Heart right ventricle (tissue), 16 donors: ENCODE measurements at regions not wholly inside any gene's neighbourhood (a gene's known extent, or its start where the extent isn't known, plus 50 kb on each side); places are given as distances from the start of the nearest gene placed in this dataset.
"Not testable (repeated sequence)": the region's sequence is repeated elsewhere in the genome, so short reads cannot be mapped to it uniquely, and the experiment has no call there.

Experiments
- ATAC-seq, 8 donors: fragments of 200-7000 bp; cut with Tn5 transposase; one replicate each; pipeline ENCODE4 v1.9.1; 2020; ENCODE audit warnings: mild to moderate bottlenecking in 8 of 8, moderate library complexity in 8 of 8, moderate number of reproducible peaks in 1 of 8
- DNase-seq, 2 donors: peaks; one replicate each; pipeline ENCODE4 v3.0.0-alpha.2; 2020
- H3K27ac ChIP-seq, 10 donors: fragments of 200-600 bp; sonication (generic) in 2 of 10; one replicate each; pipeline versions ENCODE4 v1.5.0 to v1.8.0; 2020 to 2022; ENCODE audit warnings: mild to moderate bottlenecking in 3 of 10
- H3K27me3 ChIP-seq, 7 donors: fragments of 200-600 bp; one replicate each; pipeline ENCODE4 v1.8.0; 2021 to 2022; ENCODE audit warnings: mild to moderate bottlenecking in 2 of 7
- H3K36me3 ChIP-seq, 9 donors: fragments of 200-600 bp; sonication (generic) in 1 of 9; one replicate each; pipeline versions ENCODE4 v1.5.0 to v1.8.0; 2020 to 2022; ENCODE audit warnings: mild to moderate bottlenecking in 2 of 9
- H3K4me1 ChIP-seq, 9 donors: fragments of 200-600 bp; sonication (generic) in 1 of 9; one replicate each; pipeline versions ENCODE4 v1.5.0 to v1.8.0; 2020 to 2022; ENCODE audit warnings: mild to moderate bottlenecking in 4 of 9
- H3K4me3 ChIP-seq, 10 donors: fragments of 200-600 bp; sonication (generic) in 2 of 10; one replicate each; pipeline versions ENCODE4 v1.5.0 to v1.8.0; 2020 to 2022; ENCODE audit warnings: mild to moderate bottlenecking in 7 of 10, moderate library complexity in 2 of 10
- H3K9me3 ChIP-seq, 11 donors: fragments of 200-600 bp in 10 of 11; sonication (generic) in 2 of 11; one replicate each; pipeline versions ENCODE4 v1.5.0 to v1.8.0; 2013 to 2022; ENCODE audit warnings: mild to moderate bottlenecking in 2 of 11, control low read depth in 1 of 11, moderate library complexity in 1 of 11
- WGBS, 2 donors: extraction: QIAGEN DNeasy Blood & Tissue Kit; methylation state at CpG; one replicate each; pipeline ENCODE4 v1.1.7; 2013; ENCODE audit warnings: inconsistent platforms in 1 of 2; 5-methylcytosine and 5-hydroxymethylcytosine counted together
- intact Hi-C, 10 donors: fragments of 100-400 bp; cut with DNase I; formaldehyde crosslinking; loops; one replicate each; pipeline versions ENCODE4 v1.11.1 to v1.14.2; 2022
- TF ChIP-seq, protein P1 (sequence below), 9 donors: fragments of 200-600 bp; sonication (generic) in 2 of 9; IDR thresholded peaks; one replicate each; pipeline versions ENCODE4 v1.5.0 to v1.8.0; 2021 to 2022; ENCODE audit warnings: antibody characterized with exemption in 9 of 9, mild to moderate bottlenecking in 5 of 9, moderate library complexity in 1 of 9
- donor health status: Arrhythmogenic right ventricular cardiomyopathy.
- donor health status: ischemic (EF 13 %, LVEDD 7.1; RV severe dilation, severe dysfunction).
- donor health status: healthy with polysubstance abuse.
- donor health status: DM: no; HTN: yes; CAD: no.
- donor health status: DM: no; HTN: no; CAD: no.
- donor health status: ischemic (EF 25% LVEDD 6.9; RV normal size, moderate dysfunction).
- donor health status: ischemic (EF 25% LVEDD 5.7; RV mildly dilated, moderate dysfunction).
- donor health status: healthy.
- donor health status: DM: yes; HTN: yes; CAD: no.
- donor health status: Ischemic cardiomyopathy.
- donor health status: ischemic (EF 35%, LVEDD 5.7; RV mildly dilated, moderate dysfunction).
- donor health status: nonischemic (EF 11% LVEDD 7.7; RV severe dilation, severe dysfunction).
- donor health status: DM: yes; HTN: yes; CAD: no.
- donor health status: PGD.
- donor health status: ischemic (EF 29% LVEDD 5.4; RV normal size, mild dysfunction).
- donor health status: nonischemic (EF 23%, LVEDD 6.1; RV moderate dilation, normal function).

DNA sequence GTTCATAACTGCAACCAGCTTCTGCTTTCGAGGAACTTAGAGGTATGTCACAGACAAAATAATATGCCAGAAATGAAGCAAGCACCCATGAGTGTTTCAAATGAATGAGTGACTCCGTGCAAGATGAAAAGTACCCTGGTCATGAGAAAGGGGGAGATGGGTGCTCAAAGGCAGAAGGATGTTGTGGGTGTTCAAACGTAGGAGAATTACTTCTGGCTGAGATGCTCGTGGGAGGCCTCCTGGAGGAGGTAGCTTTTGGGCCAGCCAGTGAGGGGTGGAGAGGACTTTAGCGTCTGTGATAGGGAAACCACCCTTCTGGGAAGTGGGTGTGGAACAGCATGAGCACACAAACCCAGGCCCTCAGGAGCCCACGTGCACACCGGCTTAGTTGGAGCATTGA is 113.8 kb downstream of the SYF2 start:
- intact Hi-C loops = no loop called here
- H3K4me3 ChIP-seq = no peak overlapping the region
- no peak for ATAC-seq

DNA sequence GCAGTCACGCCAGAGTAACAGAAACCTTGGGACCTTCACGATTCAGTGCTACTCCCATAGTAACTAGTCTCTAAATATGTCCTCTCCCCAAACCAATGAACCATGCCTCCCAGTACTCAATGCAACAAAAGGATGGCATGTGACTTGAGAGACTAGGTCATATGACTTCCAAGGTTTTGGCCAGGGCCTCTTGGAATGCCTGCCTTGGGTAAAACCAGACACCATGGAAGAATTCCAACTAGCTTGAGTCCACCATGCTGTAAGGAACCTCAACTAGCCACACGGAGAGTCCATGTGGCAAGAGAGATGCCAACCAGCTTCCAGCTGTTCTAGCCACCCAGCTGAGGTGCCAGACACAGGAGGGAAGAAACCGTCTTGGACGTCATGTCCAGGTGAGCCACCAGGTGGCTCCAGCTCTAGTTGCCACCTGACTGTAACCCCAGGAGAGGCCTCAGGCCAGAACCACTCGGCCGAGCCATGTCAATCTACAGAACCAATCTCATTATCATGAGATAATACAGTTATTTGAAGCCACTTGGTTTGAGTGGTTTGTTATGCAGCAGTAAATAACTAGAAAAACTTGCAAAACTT is 115.0 kb downstream of the SYF2 start:
- no peak for DNase-seq
- ATAC-seq = no peak
- Histone ChIP-seq H3K4me3 (no peak overlapping the region), H3K9me3 (peaks cover 0 to 17% (median 5%) of the 10 kb centered on the region in 11 donors), H3K27ac (no peak overlapping the region), H3K36me3 (no peaks in the 10 kb centered on the region), H3K4me1 (peaks cover 0 to 19% (median 0%) of the 10 kb centered on the region in 9 donors), H3K27me3 (peaks cover 0 to 6% (median 0%) of the 10 kb centered on the region in 7 donors)
- WGBS, 2 donors = 62 to 64% methylated on average over 7 of the region's 7 CpGs
- TF ChIP-seq, protein P1, sequence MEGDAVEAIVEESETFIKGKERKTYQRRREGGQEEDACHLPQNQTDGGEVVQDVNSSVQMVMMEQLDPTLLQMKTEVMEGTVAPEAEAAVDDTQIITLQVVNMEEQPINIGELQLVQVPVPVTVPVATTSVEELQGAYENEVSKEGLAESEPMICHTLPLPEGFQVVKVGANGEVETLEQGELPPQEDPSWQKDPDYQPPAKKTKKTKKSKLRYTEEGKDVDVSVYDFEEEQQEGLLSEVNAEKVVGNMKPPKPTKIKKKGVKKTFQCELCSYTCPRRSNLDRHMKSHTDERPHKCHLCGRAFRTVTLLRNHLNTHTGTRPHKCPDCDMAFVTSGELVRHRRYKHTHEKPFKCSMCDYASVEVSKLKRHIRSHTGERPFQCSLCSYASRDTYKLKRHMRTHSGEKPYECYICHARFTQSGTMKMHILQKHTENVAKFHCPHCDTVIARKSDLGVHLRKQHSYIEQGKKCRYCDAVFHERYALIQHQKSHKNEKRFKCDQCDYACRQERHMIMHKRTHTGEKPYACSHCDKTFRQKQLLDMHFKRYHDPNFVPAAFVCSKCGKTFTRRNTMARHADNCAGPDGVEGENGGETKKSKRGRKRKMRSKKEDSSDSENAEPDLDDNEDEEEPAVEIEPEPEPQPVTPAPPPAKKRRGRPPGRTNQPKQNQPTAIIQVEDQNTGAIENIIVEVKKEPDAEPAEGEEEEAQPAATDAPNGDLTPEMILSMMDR (IDR thresholded peaks at IDR 0.05) = no peak
- intact Hi-C loops = no loop called here

More for the DNA sequence above, 113.8 kb downstream of the SYF2 start:
- 82 to 86% methylated on average over 7 of the region's 7 CpGs for WGBS, 2 donors
- no peak for DNase-seq
- H3K36me3 ChIP-seq = no peaks in the 10 kb centered on the region
- peaks cover 0 to 17% (median 5%) of the 10 kb centered on the region in 11 donors for H3K9me3 ChIP-seq
- TF ChIP-seq, protein P1 (IDR thresholded peaks at IDR 0.05) = no peak
- peaks cover 0 to 6% (median 0%) of the 10 kb centered on the region in 7 donors for H3K27me3 ChIP-seq
- H3K27ac ChIP-seq = no peak overlapping the region
- peaks cover 0 to 9% (median 0%) of the 10 kb centered on the region in 9 donors for H3K4me1 ChIP-seq

DNA sequence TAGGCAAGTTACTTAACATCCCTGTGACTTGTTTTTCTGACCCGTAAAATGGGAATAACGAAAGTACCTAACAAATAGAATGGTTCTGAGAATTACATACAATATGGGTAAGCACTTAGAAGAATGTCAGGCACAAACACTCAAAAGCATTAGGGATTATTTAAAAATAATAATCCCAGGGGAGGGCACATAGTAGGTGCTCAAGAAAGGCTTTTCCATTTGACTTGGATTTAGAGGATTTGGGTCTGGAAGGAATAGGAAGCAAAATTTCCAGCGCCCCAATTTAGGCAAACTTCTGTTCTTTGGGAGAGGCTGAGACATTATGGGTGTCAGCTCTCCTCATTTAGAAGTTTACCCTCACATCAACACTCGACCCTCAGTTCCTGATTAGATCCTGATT is 115.5 kb downstream of the SYF2 start:
- DNase-seq (no peak), ATAC-seq (no peak)
- H3K9me3 ChIP-seq = peaks cover 0 to 17% (median 5%) of the 10 kb centered on the region in 11 donors
- H3K4me3 ChIP-seq = no peak overlapping the region
- TF ChIP-seq, protein P1 (IDR thresholded peaks at IDR 0.05) = no peak
- peaks cover 0 to 6% (median 0%) of the 10 kb centered on the region in 7 donors for H3K27me3 ChIP-seq
- 92 to 93% methylated on average over 4 of the region's 4 CpGs for WGBS, 2 donors
- H3K27ac ChIP-seq = no peak overlapping the region
- intact Hi-C loops = no loop called here
- H3K4me1 ChIP-seq = peaks cover 0 to 19% (median 0%) of the 10 kb centered on the region in 9 donors
- H3K36me3 ChIP-seq = no peaks in the 10 kb centered on the region

DNA sequence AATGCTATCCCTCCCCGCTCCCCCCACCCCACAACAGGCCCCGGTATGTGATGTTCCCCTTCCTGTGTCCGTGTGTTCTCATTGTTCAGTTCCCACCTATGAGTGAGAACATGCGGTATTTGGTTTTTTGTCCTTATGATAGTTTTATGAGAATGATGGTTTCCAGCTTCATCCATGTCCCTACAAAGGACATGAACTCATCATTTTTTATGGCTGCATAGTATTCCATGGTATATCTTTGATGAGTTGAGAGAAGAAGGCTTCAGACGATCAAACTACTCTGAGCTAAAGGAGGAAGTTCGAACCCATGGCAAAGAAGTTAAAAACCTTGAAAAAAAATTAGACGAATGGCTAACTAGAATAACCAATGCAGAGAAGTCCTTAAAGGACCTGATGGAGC is 116.2 kb downstream of the SYF2 start:
- Histone ChIP-seq H3K4me1 (peaks cover 0 to 19% (median 0%) of the 10 kb centered on the region in 9 donors), H3K9me3 (peaks cover 0 to 17% (median 5%) of the 10 kb centered on the region in 11 donors)
- H3K4me3 ChIP-seq, ATAC-seq, H3K36me3 ChIP-seq, H3K27ac ChIP-seq, intact Hi-C loops, DNase-seq, H3K27me3 ChIP-seq: not testable (repeated sequence)
- WGBS, 2 donors = 86 to 95% methylated on average over 6 of the region's 7 CpGs

DNA sequence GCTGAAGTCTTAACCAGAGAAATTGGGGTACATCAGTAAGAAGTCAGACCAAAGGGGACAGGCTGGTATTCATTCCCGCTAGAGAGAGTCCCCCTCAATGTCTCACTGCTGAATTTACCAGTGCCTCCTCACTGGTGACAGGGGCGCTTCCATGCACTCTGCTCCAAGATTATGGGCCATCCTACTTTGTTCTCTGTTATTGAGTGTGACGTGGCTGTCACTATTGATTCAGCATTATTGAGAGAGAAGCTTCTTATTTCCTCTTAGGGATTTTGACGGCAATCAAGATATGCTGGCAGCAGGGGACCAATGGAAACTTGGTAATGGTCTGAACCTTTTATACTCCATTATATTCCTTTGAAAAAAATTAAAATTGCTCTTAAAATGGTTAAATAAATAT is 118.6 kb downstream of the SYF2 start:
- H3K4me1 ChIP-seq = peaks cover 0 to 12% (median 0%) of the 10 kb centered on the region in 9 donors
- intact Hi-C loops = no loop called here
- DNase-seq (no peak), ATAC-seq (no peak)
- H3K4me3 ChIP-seq = no peak overlapping the region
- no peaks in the 10 kb centered on the region for H3K36me3 ChIP-seq
- H3K27ac ChIP-seq = no peak overlapping the region
- peaks cover 0 to 28% (median 9%) of the 10 kb centered on the region in 11 donors for H3K9me3 ChIP-seq
- TF ChIP-seq, protein P1 (IDR thresholded peaks at IDR 0.05) = no peak
- 84 to 90% methylated on average over 4 of the region's 4 CpGs for WGBS, 2 donors
- H3K27me3 ChIP-seq = peaks cover 0 to 6% (median 0%) of the 10 kb centered on the region in 7 donors
